GM21381 (cell line): ENCODE measurements at regions not wholly inside any gene's neighbourhood (a gene's known extent, or its start where the extent isn't known, plus 50 kb on each side); places are given as distances from the start of the nearest gene placed in this dataset.

Experiments used
- ATAC-seq: cut with Tn5 transposase; IDR thresholded peaks from one replicate; pipeline ENCODE4 v1.9.1; 2021; ENCODE audit warnings: mild to moderate bottlenecking, moderate library complexity; ENCODE audit not compliant: unreplicated experiment

DNA sequence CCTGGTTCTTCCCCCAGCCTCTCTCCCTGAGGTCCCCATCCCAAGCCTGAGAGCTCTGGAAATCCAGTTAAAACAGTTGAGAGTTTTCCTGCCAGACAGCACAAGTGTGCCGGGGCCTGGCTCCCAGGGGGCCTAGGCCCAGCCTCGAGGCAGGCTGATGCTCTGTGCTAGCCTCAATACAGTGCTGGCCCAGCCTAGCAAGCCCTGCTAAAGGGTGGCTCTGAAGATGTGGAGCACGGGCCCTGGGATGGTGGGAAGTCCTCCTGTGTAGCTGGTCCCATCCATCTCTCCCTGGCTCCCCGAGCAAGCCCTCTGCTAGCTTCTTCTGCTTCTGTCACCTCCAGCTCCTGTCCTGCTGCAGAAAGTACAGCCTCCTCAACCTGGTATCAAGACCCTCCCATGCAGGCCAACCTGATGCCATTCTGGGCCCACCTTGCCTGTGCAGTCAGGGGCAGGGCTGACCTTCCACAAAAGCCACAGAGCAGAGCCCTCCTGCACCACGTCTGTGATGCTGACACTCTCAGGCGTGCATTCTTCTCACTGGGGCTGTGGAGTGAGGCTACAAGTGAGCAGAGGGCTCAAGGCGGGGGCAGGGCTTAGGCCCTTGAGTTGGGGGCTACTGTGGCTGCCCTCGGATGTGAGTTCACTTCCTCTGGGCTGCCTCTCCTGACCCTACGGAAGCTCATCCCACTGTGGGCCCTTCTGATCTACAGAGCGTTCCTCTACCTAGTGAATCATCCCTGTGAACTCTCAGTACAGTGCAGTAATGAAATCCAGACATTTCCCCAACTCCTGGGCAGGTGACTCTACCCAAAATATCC is 60.1 kb upstream of the LAPTM4A start:
- ATAC-seq: no peak

DNA sequence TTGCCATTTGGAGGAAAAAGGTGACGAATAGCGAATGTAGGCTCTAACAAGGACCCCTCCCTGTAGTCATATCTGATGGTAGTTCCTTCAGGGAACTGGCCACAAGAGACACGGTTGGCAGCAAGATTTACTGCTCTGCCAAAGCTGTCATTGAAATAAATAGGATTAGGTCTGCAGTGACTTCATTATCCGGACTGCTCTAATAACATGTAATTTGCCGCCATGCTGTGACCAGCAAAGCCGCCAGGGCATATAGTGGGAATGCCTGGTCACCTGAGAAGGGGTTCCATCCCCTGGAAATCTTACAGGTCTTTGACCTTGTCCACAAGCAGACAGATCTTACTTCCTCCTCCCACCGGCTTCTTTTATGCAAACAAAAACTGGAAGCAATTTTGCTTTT is 59.4 kb upstream of the LAPTM4A start:
- no peak for ATAC-seq

DNA sequence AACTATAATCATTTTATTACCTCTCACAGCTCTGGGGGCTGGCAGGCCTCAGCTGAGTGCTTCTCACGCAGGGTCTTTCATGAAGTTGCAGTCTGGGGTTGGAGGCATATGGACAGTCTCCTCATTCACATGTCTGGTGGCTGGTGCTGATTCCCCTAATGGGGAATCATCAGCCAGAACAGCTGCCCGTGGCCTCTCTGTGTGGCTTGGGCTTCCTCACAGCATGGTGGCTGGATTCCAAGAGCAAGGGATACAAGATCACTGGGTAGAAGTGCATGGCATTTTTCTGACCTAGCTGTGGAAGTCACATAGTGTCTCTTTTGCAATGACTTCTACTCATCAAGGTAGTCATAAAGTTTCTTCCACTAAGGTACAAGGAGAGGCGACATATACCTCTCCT is 59.0 kb upstream of the LAPTM4A start:
- ATAC-seq: no peak

DNA sequence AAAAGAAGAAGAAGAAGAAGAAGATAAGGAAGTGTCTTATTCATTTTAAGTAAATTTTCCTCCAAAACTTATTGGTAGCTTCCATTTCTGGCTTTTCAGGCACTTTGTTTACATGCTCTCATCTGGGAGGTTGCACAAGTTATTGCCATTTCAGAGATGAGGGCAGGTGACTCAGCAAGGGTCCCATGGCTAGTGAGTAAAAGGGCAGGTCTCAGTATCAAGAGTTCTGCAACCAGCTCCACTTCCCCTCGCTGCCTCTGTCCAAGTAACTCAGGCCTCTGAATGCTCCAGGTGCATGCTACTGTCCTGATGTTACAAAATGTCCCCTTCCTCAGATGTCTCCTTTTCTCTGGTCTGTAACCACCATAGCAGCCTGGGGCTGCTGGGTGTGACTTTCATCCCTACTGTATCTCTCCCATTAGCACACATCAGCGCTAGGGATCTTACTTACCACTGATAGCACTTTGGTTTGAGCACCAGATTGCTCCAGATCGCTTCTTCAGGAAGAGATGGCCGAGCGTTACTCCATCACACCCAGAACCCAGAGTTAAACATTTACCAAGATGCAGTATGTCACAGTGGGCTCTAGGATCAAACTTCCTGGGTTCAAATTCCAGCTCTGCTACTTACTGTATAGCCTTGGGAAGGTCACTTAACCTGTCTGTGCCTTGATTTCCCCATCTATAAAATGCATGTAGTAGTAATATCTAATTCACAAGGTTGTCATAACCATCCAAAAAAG is 57.4 kb upstream of the LAPTM4A start:
- ATAC-seq: no peak

DNA sequence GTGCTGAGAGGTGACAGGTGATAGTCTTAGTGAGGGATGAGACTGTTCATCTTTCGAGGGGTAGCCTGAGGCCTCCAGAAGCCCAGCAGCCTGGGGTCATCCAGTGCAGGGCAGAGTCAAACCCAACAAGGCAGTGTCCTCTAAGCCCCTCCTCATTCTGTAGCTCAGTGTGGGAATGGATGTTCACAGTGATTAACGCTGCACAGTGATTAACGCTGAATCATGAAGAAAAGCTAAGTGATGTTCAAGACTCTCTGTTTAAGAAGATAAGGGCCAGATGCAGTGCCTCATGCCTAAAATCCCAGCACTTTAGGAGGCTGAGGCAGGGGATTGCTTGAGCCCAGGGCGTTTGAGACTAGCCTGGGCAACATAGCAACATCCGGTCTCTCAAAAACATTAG is 56.3 kb upstream of the LAPTM4A start:
- ATAC-seq: no peak

DNA sequence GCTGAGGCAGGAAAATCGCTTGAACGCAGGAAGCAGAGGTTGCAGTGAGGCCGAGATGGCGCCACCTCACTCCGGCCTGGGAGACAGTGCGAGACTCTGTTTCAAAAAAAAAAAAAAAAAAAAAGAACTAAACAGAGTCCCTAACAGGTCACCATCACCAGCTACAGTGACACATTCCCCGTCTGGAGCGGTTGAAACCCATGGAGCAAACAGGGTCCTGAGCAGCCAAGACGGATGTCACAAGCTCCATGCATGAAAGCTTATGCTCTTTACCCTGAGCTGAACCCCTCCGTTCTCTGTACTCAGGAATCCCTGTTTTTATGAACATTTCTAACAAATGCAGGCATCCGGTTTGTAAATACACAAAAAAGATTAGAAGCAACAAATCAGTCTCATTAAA is 55.9 kb upstream of the LAPTM4A start:
- ATAC-seq: no peak

DNA sequence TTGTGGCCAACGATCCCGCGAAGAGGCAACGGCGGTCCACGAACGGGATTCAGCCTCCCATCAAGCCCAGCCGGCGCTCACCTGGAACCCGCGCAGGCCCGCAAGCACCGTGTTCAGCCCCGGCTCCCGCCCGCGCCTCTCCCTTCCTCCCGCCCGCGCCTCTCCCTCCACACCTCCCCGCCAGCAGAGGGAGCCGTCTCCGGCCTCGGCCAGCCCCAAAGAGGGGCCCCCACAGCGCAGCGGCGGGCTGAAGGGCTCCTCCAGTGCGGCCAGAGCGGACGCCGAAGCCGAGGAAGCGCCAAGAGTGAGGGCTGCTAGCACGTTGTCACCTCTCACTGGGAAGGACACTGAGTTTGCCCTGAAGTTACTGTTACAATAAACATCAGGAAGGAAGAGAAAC is 55.3 kb upstream of the LAPTM4A start:
- no peak for ATAC-seq

DNA sequence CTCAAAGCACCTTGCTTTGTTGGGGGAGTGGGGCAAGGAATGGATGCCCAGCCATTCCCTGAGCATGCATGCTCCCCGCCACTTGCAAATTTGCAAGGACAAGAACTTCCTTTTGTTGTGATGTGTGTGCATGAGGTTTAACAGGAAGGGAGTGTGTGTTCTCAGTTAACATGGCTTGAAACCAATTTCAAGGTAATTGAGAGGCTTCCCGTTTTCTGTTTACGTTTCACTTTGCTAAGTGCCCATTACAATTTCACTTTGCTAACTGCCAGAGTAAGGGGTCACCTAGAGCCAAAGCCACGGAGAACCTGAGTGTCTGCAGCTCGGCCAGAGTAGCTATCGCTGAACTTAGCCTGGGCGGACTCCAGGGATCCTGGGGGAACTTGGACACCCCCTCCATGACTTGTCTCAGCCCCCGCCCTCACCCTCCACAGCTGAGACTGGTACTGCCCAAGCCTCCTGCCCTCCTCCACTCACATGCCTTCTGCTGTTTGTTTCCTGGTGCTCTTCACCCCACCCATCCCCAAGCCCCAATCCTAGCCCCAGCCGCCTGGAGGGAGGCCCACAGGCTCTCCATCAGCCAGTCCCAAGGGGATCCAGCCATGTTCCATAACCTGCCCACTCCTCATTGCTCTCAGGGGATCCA is 53.6 kb upstream of the LAPTM4A start:
- no peak for ATAC-seq

DNA sequence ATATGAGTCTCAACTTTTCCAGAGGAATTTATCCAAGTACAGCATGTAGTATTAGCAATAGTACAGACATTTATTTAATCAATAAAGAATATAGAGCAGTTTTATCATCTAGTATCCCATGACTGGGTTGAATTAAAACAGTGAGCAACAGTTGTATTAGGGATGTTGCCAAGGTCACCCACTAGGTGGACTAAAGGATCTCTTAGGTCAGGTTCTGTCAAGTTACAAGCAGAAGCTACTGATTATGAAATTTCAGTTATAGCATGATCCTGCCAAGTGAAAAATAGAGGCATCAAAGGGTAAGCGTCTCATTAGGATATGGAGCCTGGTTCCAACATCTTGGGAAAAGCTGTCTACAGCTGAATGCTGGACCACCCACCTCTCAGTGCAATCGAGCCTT is 52.1 kb upstream of the LAPTM4A start:
- no peak for ATAC-seq
